HFF-Myc (cell line): ENCODE measurements at regions not wholly inside any gene's neighbourhood (a gene's known extent, or its start where the extent isn't known, plus 50 kb on each side); places are given as distances from the start of the nearest gene placed in this dataset.

ENCODE experiments used
- DNase-seq: peaks from one replicate; pipeline ENCODE4 v3.0.0-alpha.2; 2011; ENCODE audit warnings: low read depth; ENCODE audit errors: extremely low read depth
- H3K4me3 ChIP-seq: replicated peaks from 2 replicates; pipeline ENCODE4 v1.5.1; 2011; ENCODE audit warnings: low read depth, mild to moderate bottlenecking, control low read depth, low read length
- TF ChIP-seq, protein P1 (sequence below): IDR thresholded peaks from 2 replicates; pipeline ENCODE4 v1.5.1; 2012; ENCODE audit warnings: mild to moderate bottlenecking, low read depth, low read length, control low read depth; ENCODE audit errors: missing control alignments

DNA sequence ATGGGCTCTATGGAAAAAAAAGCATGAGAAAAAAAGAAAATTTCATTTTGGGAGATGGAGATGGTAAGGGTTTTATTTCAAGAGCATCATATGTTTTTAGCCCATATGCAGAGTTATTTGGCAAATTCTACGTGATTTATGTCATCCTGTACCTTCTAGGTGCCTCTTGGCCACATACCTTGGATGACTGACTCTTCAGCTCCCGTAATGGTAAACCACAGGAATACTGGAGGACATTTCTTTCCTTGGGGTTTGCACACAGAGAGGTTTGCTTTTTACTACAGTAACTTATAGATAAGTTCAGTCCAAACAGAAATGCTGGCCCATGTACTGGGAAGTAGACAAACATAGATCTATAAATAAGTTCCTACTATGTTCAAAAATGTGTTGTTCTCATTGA, 132.2 kb downstream of the SH3BGRL2 start:
- no peak overlapping the region for H3K4me3 ChIP-seq
- TF ChIP-seq, protein P1, sequence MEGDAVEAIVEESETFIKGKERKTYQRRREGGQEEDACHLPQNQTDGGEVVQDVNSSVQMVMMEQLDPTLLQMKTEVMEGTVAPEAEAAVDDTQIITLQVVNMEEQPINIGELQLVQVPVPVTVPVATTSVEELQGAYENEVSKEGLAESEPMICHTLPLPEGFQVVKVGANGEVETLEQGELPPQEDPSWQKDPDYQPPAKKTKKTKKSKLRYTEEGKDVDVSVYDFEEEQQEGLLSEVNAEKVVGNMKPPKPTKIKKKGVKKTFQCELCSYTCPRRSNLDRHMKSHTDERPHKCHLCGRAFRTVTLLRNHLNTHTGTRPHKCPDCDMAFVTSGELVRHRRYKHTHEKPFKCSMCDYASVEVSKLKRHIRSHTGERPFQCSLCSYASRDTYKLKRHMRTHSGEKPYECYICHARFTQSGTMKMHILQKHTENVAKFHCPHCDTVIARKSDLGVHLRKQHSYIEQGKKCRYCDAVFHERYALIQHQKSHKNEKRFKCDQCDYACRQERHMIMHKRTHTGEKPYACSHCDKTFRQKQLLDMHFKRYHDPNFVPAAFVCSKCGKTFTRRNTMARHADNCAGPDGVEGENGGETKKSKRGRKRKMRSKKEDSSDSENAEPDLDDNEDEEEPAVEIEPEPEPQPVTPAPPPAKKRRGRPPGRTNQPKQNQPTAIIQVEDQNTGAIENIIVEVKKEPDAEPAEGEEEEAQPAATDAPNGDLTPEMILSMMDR: no peak
- DNase-seq: no peak

DNA sequence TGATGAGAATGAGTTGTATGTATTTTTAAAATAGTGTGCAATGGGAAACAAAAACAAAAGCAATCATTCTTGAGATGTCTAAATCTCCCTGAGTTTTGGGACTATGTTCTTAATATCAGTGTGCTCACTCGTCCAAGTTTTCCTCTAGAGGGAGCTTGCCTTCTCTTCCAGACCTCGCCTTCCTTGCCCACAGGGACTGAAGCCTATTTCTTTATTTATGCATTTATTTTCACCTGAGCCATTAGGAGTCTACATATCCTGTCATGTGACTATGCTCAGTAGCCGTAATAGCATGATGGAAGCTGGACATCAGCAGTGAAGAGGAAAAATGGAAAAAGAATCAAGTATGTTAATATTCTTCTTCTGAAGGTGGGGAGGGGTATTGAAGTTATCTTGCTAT, 131.2 kb downstream of the SH3BGRL2 start:
- TF ChIP-seq, protein P1: peak; percentile 37
- no peak overlapping the region for H3K4me3 ChIP-seq
- DNase-seq: no peak

DNA sequence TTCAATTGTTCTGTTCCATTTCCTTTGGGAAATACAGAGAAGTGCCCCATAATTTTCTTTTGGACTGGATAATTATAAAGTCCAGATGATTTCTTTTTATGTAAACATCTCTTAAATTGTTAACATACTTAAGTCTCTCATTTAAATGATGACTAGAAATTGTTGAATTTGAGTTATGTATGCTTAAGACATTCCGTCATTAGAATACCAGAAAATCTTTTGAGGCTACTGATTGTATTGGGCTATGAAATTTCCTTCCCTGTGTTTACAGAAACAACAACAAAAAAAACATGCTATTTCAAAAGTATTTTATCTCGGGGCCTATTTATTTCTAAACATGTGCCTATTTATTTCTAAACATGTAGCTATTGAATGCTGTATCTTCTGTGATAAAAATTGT, 125.4 kb downstream of the SH3BGRL2 start:
- H3K4me3 ChIP-seq: no peak overlapping the region
- TF ChIP-seq, protein P1: no peak
- DNase-seq: no peak

DNA sequence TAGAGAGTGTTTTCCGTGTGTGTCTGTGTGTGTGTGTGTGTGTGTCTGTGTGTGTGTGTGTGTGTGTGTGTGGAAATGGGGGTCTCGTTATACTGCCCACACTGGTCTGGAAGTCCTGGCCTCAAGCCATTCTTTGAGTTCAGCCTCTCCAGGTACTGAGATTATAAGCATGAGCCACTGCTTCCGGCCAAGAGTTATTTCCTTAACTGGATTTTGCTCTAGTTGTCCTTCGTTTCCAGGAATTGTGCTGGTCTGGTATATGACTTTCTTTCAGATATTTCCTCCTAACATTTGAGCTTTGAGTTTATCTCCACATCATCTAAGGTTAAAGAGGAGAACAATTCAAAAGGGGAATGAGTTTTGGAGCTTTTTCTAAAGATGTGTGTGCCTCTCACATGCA, 124.8 kb downstream of the SH3BGRL2 start:
- no peak overlapping the region for H3K4me3 ChIP-seq
- TF ChIP-seq, protein P1: no peak
- DNase-seq: no peak
